Body of pancreas (tissue), 4 donors: ENCODE measurements at regions not wholly inside any gene's neighbourhood (a gene's known extent, or its start where the extent isn't known, plus 50 kb on each side); places are given as distances from the start of the nearest gene placed in this dataset.
A peak's percentile ranks its signal among the peaks of the same experiment; 100 is the strongest.

Experiments used
- ATAC-seq: fragments of 150-250 bp; one replicate; pipeline ENCODE4 v1.9.1; 2016
- DNase-seq, 4 donors: peaks; one replicate each; pipeline ENCODE4 v3.0.0-alpha.2; 2019
- H3K27ac ChIP-seq, 4 donors: fragments of 200-600 bp; sonication (generic); 1 replicate in 3 of 4; 2 replicates in 1 of 4; pipeline versions ENCODE4 v1.5.1 to v1.6.1; 2016 to 2019; ENCODE audit warnings: mild to moderate bottlenecking in 1 of 4, mixed read lengths in 1 of 4, moderate library complexity in 1 of 4
- H3K27me3 ChIP-seq, 2 donors: fragments of 200-600 bp; sonication (generic); one replicate each; pipeline ENCODE4 v1.6.0; 2016; ENCODE audit warnings: mild to moderate bottlenecking in 1 of 2
- H3K36me3 ChIP-seq, 2 donors: fragments of 200-600 bp; sonication (generic); replicated peaks in 1 of 2; 2 replicates each; pipeline ENCODE4 v1.5.1; 2016; ENCODE audit warnings: low read depth in 2 of 2; ENCODE audit not compliant: insufficient read depth in 1 of 2
- H3K4me1 ChIP-seq: fragments of 200-600 bp; sonication (generic); one replicate; pipeline ENCODE4 v1.6.0; 2016
- H3K4me3 ChIP-seq, 2 donors: fragments of 200-600 bp; sonication (generic); 1 replicate in 1 of 2; 2 replicates in 1 of 2; pipeline ENCODE4 v1.5.1; 2016 to 2019
- H3K9me3 ChIP-seq, 3 donors: fragments of 200-600 bp; sonication (generic); 1 replicate in 2 of 3; 2 replicates in 1 of 3; pipeline ENCODE4 v1.5.1; 2016
- CTCF ChIP-seq, 7 experiments: fragments of 450-650 bp in 4 of 7; fragments of 200-600 bp in 3 of 7; sonication (generic) in 3 of 7; IDR thresholded peaks; one replicate each; pipeline ENCODE4 v1.5.1; 2016 to 2019; ENCODE audit warnings: antibody characterized with exemption in 7 of 7
- POLR2A ChIP-seq, 3 donors: fragments of 450-650 bp; IDR thresholded peaks; one replicate each; pipeline ENCODE4 v1.6.1; 2016; ENCODE audit warnings: antibody characterized with exemption in 3 of 3, mild to moderate bottlenecking in 2 of 3
- WGBS, 2 donors: methylation state at CpG; one replicate each; pipeline ENCODE4 v1.1.5; 2017; 5-methylcytosine and 5-hydroxymethylcytosine counted together
- intact Hi-C: fragments of 100-400 bp; cut with DNase I; formaldehyde crosslinking; loops from one replicate; pipeline ENCODE4 v1.15.1; 2023

- Histone ChIP-seq H3K4me1 (no peaks in the 10 kb centered on the region), H3K36me3 (no peaks in the 10 kb centered on the region), H3K9me3 (no peaks in the 10 kb centered on the region), H3K27ac (no peak overlapping the region), H3K27me3 (no peaks in the 10 kb centered on the region), H3K4me3 (no peak overlapping the region)
- TF ChIP-seq CTCF (IDR thresholded peaks at IDR 0.05): no peak
- TF ChIP-seq POLR2A (IDR thresholded peaks at IDR 0.05): no peak
- no peak for ATAC-seq
- intact Hi-C loops: no loop called here
- no peak for DNase-seq
- WGBS, 2 donors: 47 to 71% methylated on average over 1 to 2 of the region's 2 CpGs
Observed at GRCh38 chrX:46278572-46278971, 266.6 kb downstream of the ZNF674 start.

GRCh38 chrX:46268412-46268811 is 276.8 kb downstream of the ZNF674 start:
- no peak overlapping the region for H3K27ac ChIP-seq
- 0 to 15% methylated on average over 1 of the region's 1 CpG for WGBS, 2 donors
- intact Hi-C loops: no loop called here
- no peak for ATAC-seq
- no peaks in the 10 kb centered on the region for H3K9me3 ChIP-seq
- H3K36me3 ChIP-seq: no peaks in the 10 kb centered on the region
- H3K4me1 ChIP-seq: no peaks in the 10 kb centered on the region
- H3K27me3 ChIP-seq: no peaks in the 10 kb centered on the region
- TF ChIP-seq POLR2A (IDR thresholded peaks at IDR 0.05) (no peak), CTCF (IDR thresholded peaks at IDR 0.05) (no peak)
- no peak overlapping the region for H3K4me3 ChIP-seq
- peak in 3 of 4 donors; percentile 20 to 27 (median 23) for DNase-seq

GRCh38 chrX:46263494-46263893 is 281.7 kb downstream of the ZNF674 start:
- DNase-seq (no peak), ATAC-seq (no peak)
- Histone ChIP-seq H3K4me3 (no peak overlapping the region), H3K4me1 (no peaks in the 10 kb centered on the region), H3K9me3 (no peaks in the 10 kb centered on the region), H3K36me3 (no peaks in the 10 kb centered on the region), H3K27me3 (no peaks in the 10 kb centered on the region), H3K27ac (no peak overlapping the region)
- 60 to 66% methylated on average over 3 of the region's 3 CpGs for WGBS, 2 donors
- TF ChIP-seq POLR2A (IDR thresholded peaks at IDR 0.05) (no peak), CTCF (IDR thresholded peaks at IDR 0.05) (no peak)
- intact Hi-C loops: no loop called here

GRCh38 chrX:46262304-46262703 is 282.9 kb downstream of the ZNF674 start:
- no peak overlapping the region for H3K27ac ChIP-seq
- H3K9me3 ChIP-seq: no peaks in the 10 kb centered on the region
- ATAC-seq: no peak
- 62 to 90% methylated on average over 2 to 3 of the region's 3 CpGs for WGBS, 2 donors
- intact Hi-C loops: no loop called here
- no peaks in the 10 kb centered on the region for H3K4me1 ChIP-seq
- no peak for DNase-seq
- H3K27me3 ChIP-seq: no peaks in the 10 kb centered on the region
- H3K4me3 ChIP-seq: no peak overlapping the region
- no peaks in the 10 kb centered on the region for H3K36me3 ChIP-seq
- no peak for TF ChIP-seq CTCF (IDR thresholded peaks at IDR 0.05)
- TF ChIP-seq POLR2A (IDR thresholded peaks at IDR 0.05): no peak

- Histone ChIP-seq H3K4me1 (no peaks in the 10 kb centered on the region), H3K9me3 (no peaks in the 10 kb centered on the region), H3K27me3 (no peaks in the 10 kb centered on the region), H3K36me3 (no peaks in the 10 kb centered on the region), H3K4me3 (no peak overlapping the region), H3K27ac (no peak overlapping the region)
- 73 to 100% methylated on average over 1 of the region's 1 CpG for WGBS, 2 donors
- ATAC-seq: no peak
- intact Hi-C loops: no loop called here
- TF ChIP-seq CTCF (IDR thresholded peaks at IDR 0.05) (no peak), POLR2A (IDR thresholded peaks at IDR 0.05) (no peak)
- DNase-seq: no peak
Observed at GRCh38 chrX:46260499-46260898, 284.7 kb downstream of the ZNF674 start.
